IPS-NIHi7 (cell line): ENCODE measurements at regions not wholly inside any gene's neighbourhood (a gene's known extent, or its start where the extent isn't known, plus 50 kb on each side); places are given as distances from the start of the nearest gene placed in this dataset.
"Not testable (repeated sequence)": the region's sequence is repeated elsewhere in the genome, so short reads cannot be mapped to it uniquely, and the experiment has no call there.

Experiments
- DNase-seq: peaks from one replicate; pipeline ENCODE4 v3.0.0; 2012; ENCODE audit warnings: mixed read lengths; ENCODE audit errors: extremely low spot score

GRCh38 chr1:194033646-194034045 lies 847.2 kb upstream of the B3GALT2 start:
- no peak for DNase-seq

GRCh38 chr1:194028002-194028401 lies 841.6 kb upstream of the B3GALT2 start:
- no peak for DNase-seq

GRCh38 chr1:194026422-194026821 lies 840.0 kb upstream of the B3GALT2 start:
- no peak for DNase-seq

- DNase-seq: no peak
Observed at GRCh38 chr1:194024659-194025058, 838.2 kb upstream of the B3GALT2 start.

GRCh38 chr1:194014014-194014413 lies 827.6 kb upstream of the B3GALT2 start:
- DNase-seq: no peak

GRCh38 chr1:194013561-194013960 lies 827.1 kb upstream of the B3GALT2 start:
- no peak for DNase-seq

GRCh38 chr1:194004146-194004545 lies 817.7 kb upstream of the B3GALT2 start:
- DNase-seq: no peak

- DNase-seq: not testable (repeated sequence)
Observed at GRCh38 chr1:194001726-194002350, 815.4 kb upstream of the B3GALT2 start.

- no peak for DNase-seq
Observed at GRCh38 chr1:193988885-193989284, 802.5 kb upstream of the B3GALT2 start.

GRCh38 chr1:193979219-193979618 lies 792.8 kb upstream of the B3GALT2 start:
- no peak for DNase-seq

- no peak for DNase-seq
Observed at GRCh38 chr1:193974286-193974798, 787.9 kb upstream of the B3GALT2 start.

GRCh38 chr1:193973428-193973827 lies 787.0 kb upstream of the B3GALT2 start:
- DNase-seq: no peak

- no peak for DNase-seq
Observed at GRCh38 chr1:193971595-193971994, 785.2 kb upstream of the B3GALT2 start.

- no peak for DNase-seq
Observed at GRCh38 chr1:193960499-193960898, 774.1 kb upstream of the B3GALT2 start.

- no peak for DNase-seq
Observed at GRCh38 chr1:193960040-193960439, 773.6 kb upstream of the B3GALT2 start.

GRCh38 chr1:193957556-193958095 lies 771.2 kb upstream of the B3GALT2 start:
- DNase-seq: no peak

GRCh38 chr1:193952778-193953374 lies 766.5 kb upstream of the B3GALT2 start:
- DNase-seq: no peak

- DNase-seq: no peak
Observed at GRCh38 chr1:193951984-193952383, 765.6 kb upstream of the B3GALT2 start.

- DNase-seq: no peak
Observed at GRCh38 chr1:193944454-193944853, 758.0 kb upstream of the B3GALT2 start.

- DNase-seq: no peak
Observed at GRCh38 chr1:193940176-193940575, 753.8 kb upstream of the B3GALT2 start.

- DNase-seq: no peak
Observed at GRCh38 chr1:193939585-193939984, 753.2 kb upstream of the B3GALT2 start.

- DNase-seq: no peak
Observed at GRCh38 chr1:193937308-193937707, 750.9 kb upstream of the B3GALT2 start.

GRCh38 chr1:193932979-193933378 lies 746.6 kb upstream of the B3GALT2 start:
- DNase-seq: no peak
